ENCODE measurements at regions not wholly inside any gene's neighbourhood (a gene's known extent, or its start where the extent isn't known, plus 50 kb on each side); places are given as distances from the start of the nearest gene placed in this dataset.

GRCh38 chr9:38251036-38251860 is 141.3 kb upstream of the ALDH1B1 start:
- Histone ChIP-seq H3K27ac (ENCODE audit: low read length) (no peak overlapping the region), H3K9ac (ENCODE audit: low read length) (no peak overlapping the region), H3F3A (ENCODE audit: low read length, unreplicated experiment) (no peaks in the 10 kb centered on the region), H4K20me1 (ENCODE audit: low read length) (no peaks in the 10 kb centered on the region), H2AFZ (ENCODE audit: low read length) (no peak overlapping the region), H3K27me3 (ENCODE audit: low read length) (no peaks in the 10 kb centered on the region), H3K4me2 (ENCODE audit: low read length) (no peak overlapping the region), H3K9me3 (ENCODE audit: low read length) (no peaks in the 10 kb centered on the region), H3K4me3 (ENCODE audit: low read length) (no peak overlapping the region), H3K36me3 (ENCODE audit: low read depth, low read length) (no peaks in the 10 kb centered on the region), H3K79me2 (ENCODE audit: low read length) (no peaks in the 10 kb centered on the region), H3K4me1 (ENCODE audit: insufficient read depth, low read length) (no peaks in the 10 kb centered on the region), H3K9me2 (replicated peaks; ENCODE audit: low read length) (no peaks in the 10 kb centered on the region)
- no peak for ATAC-seq
- ChIA-PET POLR2A (ENCODE audit: unreplicated experiment) (no interaction called here), CTCF (no interaction called here)
- TF ChIP-seq EZH2phosphoT487 (IDR thresholded peaks at IDR 0.05; ENCODE audit: borderline replicate concordance, low read length) (no peak), CTCF (conservative IDR thresholded peaks at IDR 0.05; ENCODE audit: low read depth, low read length) (no peak), EZH2 (IDR thresholded peaks at IDR 0.05; ENCODE audit: low read length, unreplicated experiment) (no peak)
- BruUV-seq (replicated peaks) = no TSS peak
- no peak for DNase-seq
- intact Hi-C loops (cut with micrococcal nuclease) = no loop called here

GRCh38 chr9:38250279-38251035 is 142.0 kb upstream of the ALDH1B1 start:
- Histone ChIP-seq H3K9me3 (ENCODE audit: low read length) (no peaks in the 10 kb centered on the region), H3K4me1 (ENCODE audit: insufficient read depth, low read length) (no peaks in the 10 kb centered on the region), H4K20me1 (ENCODE audit: low read length) (no peaks in the 10 kb centered on the region), H3K27me3 (ENCODE audit: low read length) (no peaks in the 10 kb centered on the region), H3K9ac (ENCODE audit: low read length) (no peak overlapping the region), H3K27ac (ENCODE audit: low read length) (no peak overlapping the region), H3K4me2 (ENCODE audit: low read length) (no peak overlapping the region), H3K9me2 (replicated peaks; ENCODE audit: low read length) (no peaks in the 10 kb centered on the region), H3K36me3 (ENCODE audit: low read depth, low read length) (no peaks in the 10 kb centered on the region), H3K79me2 (ENCODE audit: low read length) (no peaks in the 10 kb centered on the region), H2AFZ (ENCODE audit: low read length) (no peak overlapping the region), H3K4me3 (ENCODE audit: low read length) (no peak overlapping the region), H3F3A (ENCODE audit: low read length, unreplicated experiment) (no peaks in the 10 kb centered on the region)
- ChIA-PET POLR2A (ENCODE audit: unreplicated experiment) (no interaction called here), CTCF (no interaction called here)
- TF ChIP-seq CTCF (conservative IDR thresholded peaks at IDR 0.05; ENCODE audit: low read depth, low read length) = no peak
- TF ChIP-seq EZH2 (IDR thresholded peaks at IDR 0.05; ENCODE audit: low read length, unreplicated experiment) = no peak
- no peak for TF ChIP-seq EZH2phosphoT487 (IDR thresholded peaks at IDR 0.05; ENCODE audit: borderline replicate concordance, low read length)
- BruUV-seq (replicated peaks) = no TSS peak
- ATAC-seq (no peak), DNase-seq (no peak)
- intact Hi-C loops (cut with micrococcal nuclease) = no loop called here

Measured in PC-3 (cell line).